Loucy (cell line): ENCODE measurements at regions not wholly inside any gene's neighbourhood (a gene's known extent, or its start where the extent isn't known, plus 50 kb on each side); places are given as distances from the start of the nearest gene placed in this dataset.

ENCODE experiments used
- EZH2phosphoT487 ChIP-seq: fragments of 200-600 bp; IDR thresholded peaks from 2 replicates; pipeline ENCODE4 v1.6.1; 2018; ENCODE audit warnings: antibody characterized with exemption, mild to moderate bottlenecking, moderate library complexity, borderline replicate concordance
- TF ChIP-seq, protein P1 (sequence below): fragments of 200-600 bp; sonication (generic); conservative IDR thresholded peaks from 2 replicates; pipeline ENCODE4 v1.5.1; 2014; ENCODE audit warnings: mild to moderate bottlenecking, antibody characterized with exemption, low read length

DNA sequence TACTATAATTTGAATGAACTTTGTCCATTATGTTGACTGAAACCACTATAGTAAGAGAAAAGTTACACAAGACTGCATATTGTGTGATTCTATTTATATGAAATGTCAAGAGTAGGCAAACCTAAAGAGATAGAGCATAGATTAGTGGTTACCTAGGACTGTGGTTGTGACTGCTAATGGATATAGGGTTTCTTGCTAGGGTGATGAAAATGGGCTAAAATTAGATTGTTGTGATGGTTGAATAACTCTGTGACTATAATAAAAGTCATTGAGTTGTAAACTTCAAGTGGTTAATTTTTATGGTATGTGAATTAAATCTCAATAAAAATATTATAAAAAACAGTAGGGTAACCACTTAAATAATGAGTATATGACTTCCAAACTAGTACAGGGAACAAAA is 142.9 kb upstream of the AHR start:
- TF ChIP-seq, protein P1, sequence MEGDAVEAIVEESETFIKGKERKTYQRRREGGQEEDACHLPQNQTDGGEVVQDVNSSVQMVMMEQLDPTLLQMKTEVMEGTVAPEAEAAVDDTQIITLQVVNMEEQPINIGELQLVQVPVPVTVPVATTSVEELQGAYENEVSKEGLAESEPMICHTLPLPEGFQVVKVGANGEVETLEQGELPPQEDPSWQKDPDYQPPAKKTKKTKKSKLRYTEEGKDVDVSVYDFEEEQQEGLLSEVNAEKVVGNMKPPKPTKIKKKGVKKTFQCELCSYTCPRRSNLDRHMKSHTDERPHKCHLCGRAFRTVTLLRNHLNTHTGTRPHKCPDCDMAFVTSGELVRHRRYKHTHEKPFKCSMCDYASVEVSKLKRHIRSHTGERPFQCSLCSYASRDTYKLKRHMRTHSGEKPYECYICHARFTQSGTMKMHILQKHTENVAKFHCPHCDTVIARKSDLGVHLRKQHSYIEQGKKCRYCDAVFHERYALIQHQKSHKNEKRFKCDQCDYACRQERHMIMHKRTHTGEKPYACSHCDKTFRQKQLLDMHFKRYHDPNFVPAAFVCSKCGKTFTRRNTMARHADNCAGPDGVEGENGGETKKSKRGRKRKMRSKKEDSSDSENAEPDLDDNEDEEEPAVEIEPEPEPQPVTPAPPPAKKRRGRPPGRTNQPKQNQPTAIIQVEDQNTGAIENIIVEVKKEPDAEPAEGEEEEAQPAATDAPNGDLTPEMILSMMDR = no peak
- no peak for TF ChIP-seq EZH2phosphoT487
